GM21528 (cell line): ENCODE measurements at regions not wholly inside any gene's neighbourhood (a gene's known extent, or its start where the extent isn't known, plus 50 kb on each side); places are given as distances from the start of the nearest gene placed in this dataset.

ENCODE experiments used
- ATAC-seq: cut with Tn5 transposase; IDR thresholded peaks from one replicate; pipeline ENCODE4 v1.9.1; 2021; ENCODE audit warnings: mild to moderate bottlenecking, moderate library complexity; ENCODE audit not compliant: unreplicated experiment, low FRiP score

- ATAC-seq = no peak
These were observed 195.7 kb upstream of the ATP11B start for GRCh38 chr3:182597621-182598041.

- no peak for ATAC-seq
These were observed 191.7 kb upstream of the ATP11B start for GRCh38 chr3:182601597-182601996.

- ATAC-seq = no peak
These were observed 189.8 kb upstream of the ATP11B start for GRCh38 chr3:182603501-182603900.

GRCh38 chr3:182605882-182606611, 187.3 kb upstream of the ATP11B start:
- no peak for ATAC-seq

- ATAC-seq = no peak
These were observed 186.3 kb upstream of the ATP11B start for GRCh38 chr3:182606905-182607504.

GRCh38 chr3:182608832-182609231, 184.5 kb upstream of the ATP11B start:
- no peak for ATAC-seq

GRCh38 chr3:182609575-182610156, 183.6 kb upstream of the ATP11B start:
- no peak for ATAC-seq

- ATAC-seq = no peak
These were observed 181.0 kb upstream of the ATP11B start for GRCh38 chr3:182612332-182612731.

- no peak for ATAC-seq
These were observed 175.8 kb upstream of the ATP11B start for GRCh38 chr3:182617500-182617899.

- no peak for ATAC-seq
These were observed 175.1 kb upstream of the ATP11B start for GRCh38 chr3:182618085-182618732.

- no peak for ATAC-seq
These were observed 174.2 kb upstream of the ATP11B start for GRCh38 chr3:182618981-182619591.

- ATAC-seq = no peak
These were observed 172.4 kb upstream of the ATP11B start for GRCh38 chr3:182620723-182621434.

- ATAC-seq = no peak
These were observed 171.7 kb upstream of the ATP11B start for GRCh38 chr3:182621435-182622240.

- ATAC-seq = no peak
These were observed 171.1 kb upstream of the ATP11B start for GRCh38 chr3:182622241-182622545.

GRCh38 chr3:182626484-182627467, 166.5 kb upstream of the ATP11B start:
- ATAC-seq = no peak

GRCh38 chr3:182628531-182628930, 164.8 kb upstream of the ATP11B start:
- no peak for ATAC-seq

- ATAC-seq = no peak
These were observed 163.8 kb upstream of the ATP11B start for GRCh38 chr3:182629521-182629920.
